K562 (cell line): ENCODE measurements at regions not wholly inside any gene's neighbourhood (a gene's known extent, or its start where the extent isn't known, plus 50 kb on each side); places are given as distances from the start of the nearest gene placed in this dataset.

Source experiments
- ATAC-seq: fragments of 200-7000 bp; cut with Tn5 transposase; 3 replicates; pipeline ENCODE4 v1.9.1; 2020; ENCODE audit warnings: moderate library complexity
- BruUV-seq: library from RNA; stranded (reverse); fragments of 400-500 nt; replicated peaks from 2 replicates; lab custom pipeline; 2021; lab: Mats Ljungman, UMichigan
- CTCF ChIA-PET: fragments of 300-600 bp; formaldehyde crosslinking; extraction: SDS; loops from one replicate; lab custom pipeline; 2021; ENCODE audit warnings: low intra/inter-chr PET ratio; lab: Yijun Ruan, JAX
- POLR2A ChIA-PET: fragments of 300-600, 350-650 bp; sonication (Branson Sonifier 250); formaldehyde crosslinking; extraction: SDS; loops from one replicate; lab custom pipeline; 2021; ENCODE audit warnings: antibody characterized with exemption, inconsistent platforms; lab: Yijun Ruan, JAX
- DNase-seq, 4 experiments: peaks; one replicate each; pipeline versions ENCODE4 v3.0.0 to v3.0.0-alpha.2; 2011 to 2018; ENCODE audit warnings: low spot score in 3 of 4, mixed read lengths in 3 of 4; ENCODE audit errors: extremely low read depth in 1 of 4
- FAIRE-seq: peaks from 2 replicates; lab custom pipeline; 2011; peaks lifted over from hg19 to GRCh38; lab: Jason Lieb, UNC
- H2AFZ ChIP-seq: 2 replicates; pipeline ENCODE4 v1.6.0; 2011; ENCODE audit warnings: low read depth, low read length, control low read depth, inconsistent platforms
- H3K27ac ChIP-seq: fragments of 200-600 bp; 3 replicates; pipeline ENCODE4 v1.8.0; 2011; ENCODE audit warnings: low read depth, mild to moderate bottlenecking, control low read depth, inconsistent platforms, low read length, moderate library complexity, mixed read lengths; ENCODE audit errors: extremely low read depth
- H3K27me3 ChIP-seq, 2 experiments: fragments of 300-600 bp in 1 of 2; 2 replicates in 1 of 2; 3 replicates in 1 of 2; pipeline versions ENCODE4 v1.6.0 to v1.8.0; 2011; ENCODE audit warnings: inconsistent platforms in 2 of 2, low read length in 2 of 2, mild to moderate bottlenecking in 1 of 2, mixed read lengths in 1 of 2, moderate library complexity in 1 of 2; ENCODE audit not compliant: control insufficient read depth in 2 of 2, insufficient read depth in 2 of 2
- H3K36me3 ChIP-seq: fragments of 300-600 bp; 3 replicates; pipeline ENCODE4 v1.8.0; 2011; ENCODE audit warnings: mild to moderate bottlenecking, low read length, inconsistent platforms; ENCODE audit not compliant: control insufficient read depth, insufficient read depth
- H3K4me1 ChIP-seq, 2 experiments: fragments of 200-600 bp in 1 of 2; replicated peaks in 1 of 2; 2 replicates in 1 of 2; 3 replicates in 1 of 2; pipeline versions ENCODE4 v1.5.1 to v1.8.0; 2011; ENCODE audit warnings: inconsistent platforms in 2 of 2, low read length in 2 of 2, mild to moderate bottlenecking in 1 of 2, mixed read lengths in 1 of 2, moderate library complexity in 1 of 2; ENCODE audit not compliant: control insufficient read depth in 2 of 2, insufficient read depth in 2 of 2
- H3K4me2 ChIP-seq: 2 replicates; pipeline ENCODE4 v1.6.1; 2011; ENCODE audit warnings: low read length, control low read depth, inconsistent platforms, mixed read lengths; ENCODE audit not compliant: insufficient read depth
- H3K4me3 ChIP-seq: fragments of 200-600 bp; sonication (generic), shearing (Covaris generic); 2 replicates; pipeline ENCODE4 v1.5.1; 2016; ENCODE audit warnings: control low read depth, inconsistent platforms
- H3K79me2 ChIP-seq: fragments of 200-600 bp; 3 replicates; pipeline ENCODE4 v1.8.0; 2011; ENCODE audit warnings: low read length, inconsistent platforms; ENCODE audit not compliant: control insufficient read depth, insufficient read depth
- H3K9ac ChIP-seq, 2 experiments: 2 replicates each; pipeline versions ENCODE4 v1.6.0 to v1.6.1; 2011; ENCODE audit warnings: low read depth in 2 of 2, low read length in 2 of 2, control low read depth in 1 of 2, inconsistent platforms in 1 of 2, mild to moderate bottlenecking in 1 of 2, mixed read lengths in 1 of 2; ENCODE audit not compliant: insufficient read depth in 1 of 2
- H3K9me1 ChIP-seq: one replicate; pipeline ENCODE4 v1.6.0; 2011; ENCODE audit warnings: inconsistent platforms, mild to moderate bottlenecking, low read length, moderate library complexity; ENCODE audit not compliant: control insufficient read depth, insufficient read depth
- H3K9me3 ChIP-seq: replicated peaks from 2 replicates; pipeline ENCODE4 v1.5.1; 2011; ENCODE audit warnings: low read depth, low read length, inconsistent platforms; ENCODE audit not compliant: control insufficient read depth, insufficient read depth
- H4K20me1 ChIP-seq: replicated peaks from 2 replicates; pipeline ENCODE4 v1.6.1; 2011; ENCODE audit warnings: low read length, inconsistent platforms, mixed read lengths; ENCODE audit not compliant: control insufficient read depth, insufficient read depth
- BDP1 ChIP-seq: IDR thresholded peaks from 3 replicates; pipeline ENCODE4 v1.6.1; 2011; ENCODE audit not compliant: insufficient read length, insufficient read depth
- CREB3L1 ChIP-seq: fragments of 450-650 bp; IDR thresholded peaks from 2 replicates; pipeline ENCODE4 v1.6.1; 2014; ENCODE audit warnings: low read depth, mild to moderate bottlenecking, moderate library complexity, borderline replicate concordance
- E2F8 ChIP-seq: fragments of 450-650 bp; IDR thresholded peaks from 2 replicates; pipeline ENCODE4 v1.7.1; 2018; ENCODE audit warnings: mild to moderate bottlenecking, low read depth; ENCODE audit not compliant: partially characterized antibody
- GTF3C2 ChIP-seq: IDR thresholded peaks from 3 replicates; pipeline ENCODE4 v1.6.1; 2011; ENCODE audit warnings: borderline replicate concordance, mild to moderate bottlenecking, moderate library complexity; ENCODE audit not compliant: insufficient read length; ENCODE audit errors: extremely low read depth
- HMG20A ChIP-seq: fragments of 450-650 bp; formaldehyde crosslinking; conservative IDR thresholded peaks from 2 replicates; pipeline ENCODE4 v1.4.0; 2020; ENCODE audit warnings: mild to moderate bottlenecking, mixed read lengths
- KDM4B ChIP-seq, 2 experiments: fragments of 450-650 bp in 1 of 2; sonication (generic) in 1 of 2; IDR thresholded peaks; 2 replicates each; pipeline ENCODE4 v1.6.1; 2016 to 2017; ENCODE audit warnings: borderline replicate concordance in 2 of 2, antibody characterized with exemption in 1 of 2, low read depth in 1 of 2, mild to moderate bottlenecking in 1 of 2
- L3MBTL2 ChIP-seq: fragments of 450-650 bp; IDR thresholded peaks from 2 replicates; pipeline ENCODE4 v1.6.1; 2016; ENCODE audit warnings: mild to moderate bottlenecking, moderate library complexity
- RBBP5 ChIP-seq: fragments of 200-600 bp; sonication (generic); IDR thresholded peaks from 2 replicates; pipeline ENCODE4 v1.6.1; 2012; ENCODE audit warnings: borderline replicate concordance, mild to moderate bottlenecking, low read length, control low read depth, inconsistent platforms; ENCODE audit not compliant: insufficient read depth, poor library complexity, severe bottlenecking
- ZNF146 ChIP-seq: IDR thresholded peaks from one replicate; pipeline ENCODE4 v1.6.1; 2018; ENCODE audit warnings: missing compliant biosample characterization; ENCODE audit not compliant: unreplicated experiment
- ZNF77 ChIP-seq: fragments of 250-450 bp; sonication (Bioruptor Pico); IDR thresholded peaks from 2 replicates; pipeline ENCODE4 v1.5.0; 2020
- WGBS: fragments of 100-300 bp; shearing (Covaris generic); methylation state at CpG from one replicate; pipeline ENCODE4 v1.1.6; 2016; ENCODE audit warnings: low coverage, mixed read lengths; ENCODE audit not compliant: insufficient coverage; ENCODE audit errors: missing lambda C conversion rate; 5-methylcytosine and 5-hydroxymethylcytosine counted together
- in situ Hi-C: fragments of 300-500 bp; cut with MboI; formaldehyde crosslinking; loops from 4 replicates; pipeline ENCODE4 v1.15.0; 2018; ENCODE audit warnings: inconsistent platforms, mixed read lengths
- intact Hi-C: fragments of 100-400 bp; cut with micrococcal nuclease; formaldehyde crosslinking; loops from 2 replicates; pipeline ENCODE4 v1.14.2; 2022

GRCh38 chr11:28490773-28491382 lies 382.7 kb downstream of the METTL15 start:
- CTCF ChIA-PET = no interaction called here

GRCh38 chr11:28488336-28488735 lies 380.1 kb downstream of the METTL15 start:
- no TSS peak for BruUV-seq
- POLR2A ChIA-PET = interaction anchor here (1.0 kb wide), 1 partner anchor 18 kb away, joined by 3 read pairs; no protein-coding TSS in a partner anchor
- 7% methylated on average over 1 of the region's 1 CpG for WGBS
- TF ChIP-seq ZNF77 (no peak), KDM4B (IDR thresholded peaks at IDR 0.05; ENCODE audit: borderline replicate concordance in 2 of 2, low read depth in 1 of 2) (no peak), BDP1 (no peak), CREB3L1 (no peak), E2F8 (no peak), GTF3C2 (no peak)

More at GRCh38 chr11:28490773-28491382, 382.7 kb downstream of the METTL15 start:
- no peaks in the 10 kb centered on the region for H3K27me3 ChIP-seq
- no peaks in the 10 kb centered on the region for H3K79me2 ChIP-seq
- no peaks in the 10 kb centered on the region for H3K9me3 ChIP-seq
- no peaks in the 10 kb centered on the region for H4K20me1 ChIP-seq
- no peaks in the 10 kb centered on the region for H3K36me3 ChIP-seq
- H3K9me1 ChIP-seq = no peaks in the 10 kb centered on the region
- no peak overlapping the region for H2AFZ ChIP-seq
- H3K9ac ChIP-seq = no peak overlapping the region
- DNase-seq (no peak), FAIRE-seq (no peak), ATAC-seq (no peak)
- in situ Hi-C loops (no loop called here), intact Hi-C loops (no loop called here)
- no peak overlapping the region for H3K27ac ChIP-seq
- POLR2A ChIA-PET = interaction anchor here (0.5 kb wide), 1 partner anchor 730 kb away, joined by 3 read pairs; no protein-coding TSS in a partner anchor
- no peak overlapping the region for H3K4me2 ChIP-seq
- no peak overlapping the region for H3K4me3 ChIP-seq
- no peaks in the 10 kb centered on the region for H3K4me1 ChIP-seq
- no TSS peak for BruUV-seq
- no peak for TF ChIP-seq ZNF146 (CRISPR knock-in tag)
- TF ChIP-seq HMG20A (CRISPR knock-in tag) = no peak
- TF ChIP-seq L3MBTL2 = no peak
- no peak for TF ChIP-seq RBBP5

More at GRCh38 chr11:28488336-28488735, 380.1 kb downstream of the METTL15 start:
- H3K9ac ChIP-seq = no peak overlapping the region
- H3K4me1 ChIP-seq = no peaks in the 10 kb centered on the region
- FAIRE-seq (no peak), DNase-seq (no peak), ATAC-seq (no peak)
- no peaks in the 10 kb centered on the region for H3K9me1 ChIP-seq
- H4K20me1 ChIP-seq = no peaks in the 10 kb centered on the region
- intact Hi-C loops = no loop called here
- H3K27me3 ChIP-seq = no peaks in the 10 kb centered on the region
- H3K27ac ChIP-seq = no peak overlapping the region
- H3K9me3 ChIP-seq = no peaks in the 10 kb centered on the region
- H3K36me3 ChIP-seq = no peaks in the 10 kb centered on the region
- in situ Hi-C loops = no loop called here
- no peak overlapping the region for H3K4me2 ChIP-seq
- no peak overlapping the region for H2AFZ ChIP-seq
- no peaks in the 10 kb centered on the region for H3K79me2 ChIP-seq
- CTCF ChIA-PET = no interaction called here
- H3K4me3 ChIP-seq = no peak overlapping the region
